H1 (cell line): ENCODE measurements at regions not wholly inside any gene's neighbourhood (a gene's known extent, or its start where the extent isn't known, plus 50 kb on each side); places are given as distances from the start of the nearest gene placed in this dataset.

Source experiments
- BRCA1 ChIP-seq: IDR thresholded peaks from 2 replicates; pipeline ENCODE4 v1.6.1; 2012; ENCODE audit warnings: low read depth, low read length, improper control_type of control experiment
- HDAC6 ChIP-seq: IDR thresholded peaks from one replicate; pipeline ENCODE4 v1.7.1; 2012; ENCODE audit warnings: low read depth, mild to moderate bottlenecking, inconsistent platforms, low read length, moderate library complexity
- JUN ChIP-seq: IDR thresholded peaks from 2 replicates; pipeline ENCODE4 v1.6.1; 2011; ENCODE audit warnings: low read depth, mild to moderate bottlenecking, improper control_type of control experiment, low read length
- MAFK ChIP-seq: IDR thresholded peaks from 2 replicates; pipeline ENCODE4 v1.6.1; 2012; ENCODE audit warnings: low read depth, mild to moderate bottlenecking, improper control_type of control experiment, low read length
- RAD21 ChIP-seq, 2 experiments: IDR thresholded peaks in 1 of 2; conservative IDR thresholded peaks in 1 of 2; 2 replicates each; pipeline ENCODE4 v1.6.1; 2011; ENCODE audit warnings: low read depth in 2 of 2, low read length in 2 of 2, improper control_type of control experiment in 1 of 2, inconsistent platforms in 1 of 2, mild to moderate bottlenecking in 1 of 2, moderate library complexity in 1 of 2
- SAP30 ChIP-seq: fragments of 300-600 bp; sonication (generic); IDR thresholded peaks from 2 replicates; pipeline ENCODE4 v1.7.1; 2012; ENCODE audit warnings: low read length, moderate library complexity, mild to moderate bottlenecking, inconsistent platforms; ENCODE audit not compliant: insufficient read depth, insufficient replicate concordance
- SIRT6 ChIP-seq: IDR thresholded peaks from one replicate; pipeline ENCODE4 v1.7.1; 2012; ENCODE audit warnings: low read length, inconsistent platforms
- SRF ChIP-seq: IDR thresholded peaks from 2 replicates; pipeline ENCODE4 v1.6.1; 2011; ENCODE audit warnings: mild to moderate bottlenecking, low read depth, low read length, moderate library complexity
- TF ChIP-seq, protein P1 (sequence below): fragments of 300-600 bp; sonication (generic); IDR thresholded peaks from 2 replicates; pipeline ENCODE4 v1.7.1; 2012; ENCODE audit warnings: low read length, moderate library complexity, mild to moderate bottlenecking, inconsistent platforms; ENCODE audit not compliant: insufficient replicate concordance
- TF ChIP-seq, protein P2 (sequence below): IDR thresholded peaks from 2 replicates; pipeline ENCODE4 v1.6.1; 2012; ENCODE audit warnings: inconsistent platforms

DNA sequence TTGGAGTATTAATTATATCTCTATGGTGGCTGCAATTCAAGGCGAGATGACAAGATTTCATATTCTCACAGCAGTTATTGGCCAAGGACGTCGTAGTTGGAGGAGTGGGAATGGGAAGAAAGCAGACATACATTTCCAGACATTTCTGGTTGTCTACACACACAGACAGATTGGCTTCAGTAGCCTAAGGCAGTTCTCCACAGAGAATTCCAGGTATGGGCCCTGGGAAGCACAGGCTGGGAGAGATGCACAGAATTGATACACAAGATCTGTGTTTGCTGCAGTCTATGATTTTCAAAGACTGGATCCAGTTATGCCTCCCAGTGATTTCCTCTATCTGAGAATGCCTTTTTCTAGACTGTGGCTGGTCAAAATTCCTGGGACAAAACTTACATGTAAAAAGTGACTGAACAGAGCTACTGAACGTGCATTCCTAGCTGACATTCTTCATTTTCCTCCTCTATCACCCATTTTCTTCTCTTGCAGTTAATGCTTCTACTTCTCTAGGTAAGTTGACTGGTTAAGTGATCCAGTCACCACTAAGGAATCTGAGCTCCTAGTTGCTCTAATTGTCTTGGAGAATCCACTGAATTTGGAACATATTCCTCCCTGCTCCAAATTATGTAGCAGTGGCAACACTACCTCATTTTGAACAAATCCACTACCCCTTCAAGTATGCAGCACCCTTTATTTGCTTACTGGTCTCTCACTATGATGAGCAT is 386.7 kb upstream of the CDH7 start (continued):
- TF ChIP-seq, protein P1, sequence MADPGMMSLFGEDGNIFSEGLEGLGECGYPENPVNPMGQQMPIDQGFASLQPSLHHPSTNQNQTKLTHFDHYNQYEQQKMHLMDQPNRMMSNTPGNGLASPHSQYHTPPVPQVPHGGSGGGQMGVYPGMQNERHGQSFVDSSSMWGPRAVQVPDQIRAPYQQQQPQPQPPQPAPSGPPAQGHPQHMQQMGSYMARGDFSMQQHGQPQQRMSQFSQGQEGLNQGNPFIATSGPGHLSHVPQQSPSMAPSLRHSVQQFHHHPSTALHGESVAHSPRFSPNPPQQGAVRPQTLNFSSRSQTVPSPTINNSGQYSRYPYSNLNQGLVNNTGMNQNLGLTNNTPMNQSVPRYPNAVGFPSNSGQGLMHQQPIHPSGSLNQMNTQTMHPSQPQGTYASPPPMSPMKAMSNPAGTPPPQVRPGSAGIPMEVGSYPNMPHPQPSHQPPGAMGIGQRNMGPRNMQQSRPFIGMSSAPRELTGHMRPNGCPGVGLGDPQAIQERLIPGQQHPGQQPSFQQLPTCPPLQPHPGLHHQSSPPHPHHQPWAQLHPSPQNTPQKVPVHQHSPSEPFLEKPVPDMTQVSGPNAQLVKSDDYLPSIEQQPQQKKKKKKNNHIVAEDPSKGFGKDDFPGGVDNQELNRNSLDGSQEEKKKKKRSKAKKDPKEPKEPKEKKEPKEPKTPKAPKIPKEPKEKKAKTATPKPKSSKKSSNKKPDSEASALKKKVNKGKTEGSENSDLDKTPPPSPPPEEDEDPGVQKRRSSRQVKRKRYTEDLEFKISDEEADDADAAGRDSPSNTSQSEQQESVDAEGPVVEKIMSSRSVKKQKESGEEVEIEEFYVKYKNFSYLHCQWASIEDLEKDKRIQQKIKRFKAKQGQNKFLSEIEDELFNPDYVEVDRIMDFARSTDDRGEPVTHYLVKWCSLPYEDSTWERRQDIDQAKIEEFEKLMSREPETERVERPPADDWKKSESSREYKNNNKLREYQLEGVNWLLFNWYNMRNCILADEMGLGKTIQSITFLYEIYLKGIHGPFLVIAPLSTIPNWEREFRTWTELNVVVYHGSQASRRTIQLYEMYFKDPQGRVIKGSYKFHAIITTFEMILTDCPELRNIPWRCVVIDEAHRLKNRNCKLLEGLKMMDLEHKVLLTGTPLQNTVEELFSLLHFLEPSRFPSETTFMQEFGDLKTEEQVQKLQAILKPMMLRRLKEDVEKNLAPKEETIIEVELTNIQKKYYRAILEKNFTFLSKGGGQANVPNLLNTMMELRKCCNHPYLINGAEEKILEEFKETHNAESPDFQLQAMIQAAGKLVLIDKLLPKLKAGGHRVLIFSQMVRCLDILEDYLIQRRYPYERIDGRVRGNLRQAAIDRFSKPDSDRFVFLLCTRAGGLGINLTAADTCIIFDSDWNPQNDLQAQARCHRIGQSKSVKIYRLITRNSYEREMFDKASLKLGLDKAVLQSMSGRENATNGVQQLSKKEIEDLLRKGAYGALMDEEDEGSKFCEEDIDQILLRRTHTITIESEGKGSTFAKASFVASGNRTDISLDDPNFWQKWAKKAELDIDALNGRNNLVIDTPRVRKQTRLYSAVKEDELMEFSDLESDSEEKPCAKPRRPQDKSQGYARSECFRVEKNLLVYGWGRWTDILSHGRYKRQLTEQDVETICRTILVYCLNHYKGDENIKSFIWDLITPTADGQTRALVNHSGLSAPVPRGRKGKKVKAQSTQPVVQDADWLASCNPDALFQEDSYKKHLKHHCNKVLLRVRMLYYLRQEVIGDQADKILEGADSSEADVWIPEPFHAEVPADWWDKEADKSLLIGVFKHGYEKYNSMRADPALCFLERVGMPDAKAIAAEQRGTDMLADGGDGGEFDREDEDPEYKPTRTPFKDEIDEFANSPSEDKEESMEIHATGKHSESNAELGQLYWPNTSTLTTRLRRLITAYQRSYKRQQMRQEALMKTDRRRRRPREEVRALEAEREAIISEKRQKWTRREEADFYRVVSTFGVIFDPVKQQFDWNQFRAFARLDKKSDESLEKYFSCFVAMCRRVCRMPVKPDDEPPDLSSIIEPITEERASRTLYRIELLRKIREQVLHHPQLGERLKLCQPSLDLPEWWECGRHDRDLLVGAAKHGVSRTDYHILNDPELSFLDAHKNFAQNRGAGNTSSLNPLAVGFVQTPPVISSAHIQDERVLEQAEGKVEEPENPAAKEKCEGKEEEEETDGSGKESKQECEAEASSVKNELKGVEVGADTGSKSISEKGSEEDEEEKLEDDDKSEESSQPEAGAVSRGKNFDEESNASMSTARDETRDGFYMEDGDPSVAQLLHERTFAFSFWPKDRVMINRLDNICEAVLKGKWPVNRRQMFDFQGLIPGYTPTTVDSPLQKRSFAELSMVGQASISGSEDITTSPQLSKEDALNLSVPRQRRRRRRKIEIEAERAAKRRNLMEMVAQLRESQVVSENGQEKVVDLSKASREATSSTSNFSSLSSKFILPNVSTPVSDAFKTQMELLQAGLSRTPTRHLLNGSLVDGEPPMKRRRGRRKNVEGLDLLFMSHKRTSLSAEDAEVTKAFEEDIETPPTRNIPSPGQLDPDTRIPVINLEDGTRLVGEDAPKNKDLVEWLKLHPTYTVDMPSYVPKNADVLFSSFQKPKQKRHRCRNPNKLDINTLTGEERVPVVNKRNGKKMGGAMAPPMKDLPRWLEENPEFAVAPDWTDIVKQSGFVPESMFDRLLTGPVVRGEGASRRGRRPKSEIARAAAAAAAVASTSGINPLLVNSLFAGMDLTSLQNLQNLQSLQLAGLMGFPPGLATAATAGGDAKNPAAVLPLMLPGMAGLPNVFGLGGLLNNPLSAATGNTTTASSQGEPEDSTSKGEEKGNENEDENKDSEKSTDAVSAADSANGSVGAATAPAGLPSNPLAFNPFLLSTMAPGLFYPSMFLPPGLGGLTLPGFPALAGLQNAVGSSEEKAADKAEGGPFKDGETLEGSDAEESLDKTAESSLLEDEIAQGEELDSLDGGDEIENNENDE, result no peak
- TF ChIP-seq JUN (no peak), SAP30 (no peak), BRCA1 (no peak), SRF (no peak), HDAC6 (no peak), MAFK (no peak), SIRT6 (no peak), RAD21 (IDR thresholded peaks at IDR 0.05 in 1 of 2, conservative IDR thresholded peaks at IDR 0.05 in 1 of 2; ENCODE audit: low read depth in 2 of 2, low read length in 2 of 2) (no peak)
- TF ChIP-seq, protein P2, sequence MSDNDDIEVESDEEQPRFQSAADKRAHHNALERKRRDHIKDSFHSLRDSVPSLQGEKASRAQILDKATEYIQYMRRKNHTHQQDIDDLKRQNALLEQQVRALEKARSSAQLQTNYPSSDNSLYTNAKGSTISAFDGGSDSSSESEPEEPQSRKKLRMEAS, result no peak
